ENCODE measurements at regions not wholly inside any gene's neighbourhood (a gene's known extent, or its start where the extent isn't known, plus 50 kb on each side); places are given as distances from the start of the nearest gene placed in this dataset.

DNA sequence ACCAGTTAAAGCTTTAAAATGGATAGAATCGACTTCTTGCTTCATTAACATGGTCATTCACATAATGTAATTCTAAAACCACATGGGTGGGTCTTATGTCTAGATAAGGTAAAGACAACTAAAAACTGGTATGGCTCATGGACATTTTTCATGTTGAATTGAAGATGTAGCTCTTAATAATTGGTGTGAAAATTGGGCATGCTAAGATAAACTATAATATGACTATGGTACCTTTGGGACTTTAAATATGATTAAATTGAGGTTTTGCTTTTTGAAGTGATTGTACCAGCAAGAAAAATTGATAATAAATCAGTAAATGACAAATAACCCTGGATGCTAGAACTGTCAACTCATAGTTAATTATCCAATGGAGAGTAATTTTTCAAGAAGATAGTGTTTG, 710.7 kb upstream of the PTPRD start:
- Histone ChIP-seq H3K9me3 (ENCODE audit: control insufficient read depth, insufficient read depth, low read depth, low read length) (no peaks in the 10 kb centered on the region), H3K4me3 (ENCODE audit: low read depth, low read length) (no peak overlapping the region), H3K4me1 (ENCODE audit: control insufficient read depth, insufficient read depth, low read length) (no peaks in the 10 kb centered on the region), H3K27ac (ENCODE audit: extremely low read depth, low read depth, low read length) (no peak overlapping the region), H3K36me3 (ENCODE audit: control insufficient read depth in 2 of 2, insufficient read depth in 1 of 2, low read length in 2 of 2) (no peaks in the 10 kb centered on the region)
- CTCF ChIA-PET, result no interaction called here
- POLR2A ChIA-PET, result no interaction called here
- TF ChIP-seq ZNF292 (tag by site-specific recombination; IDR thresholded peaks at IDR 0.05; ENCODE audit: borderline replicate concordance, low read depth) (no peak), KLF7 (tag by site-specific recombination; IDR thresholded peaks at IDR 0.05; ENCODE audit: borderline replicate concordance) (no peak), ZNF791 (tag by site-specific recombination; IDR thresholded peaks at IDR 0.05) (no peak), HOXD13 (CRISPR knock-in tag; IDR thresholded peaks at IDR 0.05; ENCODE audit: borderline replicate concordance) (no peak), ZNF677 (tag by site-specific recombination; IDR thresholded peaks at IDR 0.05) (no peak), ZNF704 (tag by site-specific recombination; IDR thresholded peaks at IDR 0.05) (no peak), ZNF121 (tag by site-specific recombination; IDR thresholded peaks at IDR 0.05) (no peak), ZNF404 (tag by site-specific recombination; IDR thresholded peaks at IDR 0.05) (no peak), PRDM1 (tag by site-specific recombination; IDR thresholded peaks at IDR 0.05) (no peak), ZNF449 (tag by site-specific recombination; IDR thresholded peaks at IDR 0.05) (no peak), ZNF24 (tag by site-specific recombination; IDR thresholded peaks at IDR 0.05) (no peak), ZNF341 (tag by site-specific recombination; IDR thresholded peaks at IDR 0.05; ENCODE audit: low read depth) (no peak), MYNN (tag by site-specific recombination; IDR thresholded peaks at IDR 0.05; ENCODE audit: borderline replicate concordance) (no peak), SCRT2 (tag by site-specific recombination; IDR thresholded peaks at IDR 0.05) (no peak), ZBTB1 (tag by site-specific recombination; IDR thresholded peaks at IDR 0.05) (no peak), ZNF596 (tag by site-specific recombination; IDR thresholded peaks at IDR 0.05) (no peak)
- TF ChIP-seq, protein P1, sequence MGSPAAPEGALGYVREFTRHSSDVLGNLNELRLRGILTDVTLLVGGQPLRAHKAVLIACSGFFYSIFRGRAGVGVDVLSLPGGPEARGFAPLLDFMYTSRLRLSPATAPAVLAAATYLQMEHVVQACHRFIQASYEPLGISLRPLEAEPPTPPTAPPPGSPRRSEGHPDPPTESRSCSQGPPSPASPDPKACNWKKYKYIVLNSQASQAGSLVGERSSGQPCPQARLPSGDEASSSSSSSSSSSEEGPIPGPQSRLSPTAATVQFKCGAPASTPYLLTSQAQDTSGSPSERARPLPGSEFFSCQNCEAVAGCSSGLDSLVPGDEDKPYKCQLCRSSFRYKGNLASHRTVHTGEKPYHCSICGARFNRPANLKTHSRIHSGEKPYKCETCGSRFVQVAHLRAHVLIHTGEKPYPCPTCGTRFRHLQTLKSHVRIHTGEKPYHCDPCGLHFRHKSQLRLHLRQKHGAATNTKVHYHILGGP (tag by site-specific recombination; IDR thresholded peaks at IDR 0.05), result no peak
- TF ChIP-seq, protein P2, sequence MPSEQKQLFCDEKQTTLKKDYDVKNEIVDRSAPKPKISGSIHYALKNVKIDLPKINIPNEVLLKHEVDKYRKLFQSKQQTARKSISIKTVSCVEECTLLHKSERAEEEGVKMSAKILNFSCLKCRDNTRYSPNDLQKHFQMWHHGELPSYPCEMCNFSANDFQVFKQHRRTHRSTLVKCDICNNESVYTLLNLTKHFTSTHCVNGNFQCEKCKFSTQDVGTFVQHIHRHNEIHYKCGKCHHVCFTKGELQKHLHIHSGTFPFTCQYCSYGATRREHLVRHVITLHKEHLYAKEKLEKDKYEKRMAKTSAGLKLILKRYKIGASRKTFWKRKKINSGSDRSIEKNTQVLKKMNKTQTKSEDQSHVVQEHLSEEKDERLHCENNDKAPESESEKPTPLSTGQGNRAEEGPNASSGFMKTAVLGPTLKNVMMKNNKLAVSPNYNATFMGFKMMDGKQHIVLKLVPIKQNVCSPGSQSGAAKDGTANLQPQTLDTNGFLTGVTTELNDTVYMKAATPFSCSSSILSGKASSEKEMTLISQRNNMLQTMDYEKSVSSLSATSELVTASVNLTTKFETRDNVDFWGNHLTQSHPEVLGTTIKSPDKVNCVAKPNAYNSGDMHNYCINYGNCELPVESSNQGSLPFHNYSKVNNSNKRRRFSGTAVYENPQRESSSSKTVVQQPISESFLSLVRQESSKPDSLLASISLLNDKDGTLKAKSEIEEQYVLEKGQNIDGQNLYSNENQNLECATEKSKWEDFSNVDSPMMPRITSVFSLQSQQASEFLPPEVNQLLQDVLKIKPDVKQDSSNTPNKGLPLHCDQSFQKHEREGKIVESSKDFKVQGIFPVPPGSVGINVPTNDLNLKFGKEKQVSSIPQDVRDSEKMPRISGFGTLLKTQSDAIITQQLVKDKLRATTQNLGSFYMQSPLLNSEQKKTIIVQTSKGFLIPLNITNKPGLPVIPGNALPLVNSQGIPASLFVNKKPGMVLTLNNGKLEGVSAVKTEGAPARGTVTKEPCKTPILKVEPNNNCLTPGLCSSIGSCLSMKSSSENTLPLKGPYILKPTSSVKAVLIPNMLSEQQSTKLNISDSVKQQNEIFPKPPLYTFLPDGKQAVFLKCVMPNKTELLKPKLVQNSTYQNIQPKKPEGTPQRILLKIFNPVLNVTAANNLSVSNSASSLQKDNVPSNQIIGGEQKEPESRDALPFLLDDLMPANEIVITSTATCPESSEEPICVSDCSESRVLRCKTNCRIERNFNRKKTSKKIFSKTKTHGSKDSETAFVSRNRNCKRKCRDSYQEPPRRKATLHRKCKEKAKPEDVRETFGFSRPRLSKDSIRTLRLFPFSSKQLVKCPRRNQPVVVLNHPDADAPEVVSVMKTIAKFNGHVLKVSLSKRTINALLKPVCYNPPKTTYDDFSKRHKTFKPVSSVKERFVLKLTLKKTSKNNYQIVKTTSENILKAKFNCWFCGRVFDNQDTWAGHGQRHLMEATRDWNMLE (tag by site-specific recombination; conservative IDR thresholded peaks at IDR 0.05; ENCODE audit: low read depth), result no peak

GRCh38 chr9:11326231-11326630, 713.4 kb upstream of the PTPRD start:
- ChIA-PET POLR2A (no interaction called here), CTCF (no interaction called here)
- no peaks in the 10 kb centered on the region for H3K36me3 ChIP-seq (ENCODE audit: control insufficient read depth in 2 of 2, insufficient read depth in 1 of 2, low read length in 2 of 2)
- no peak overlapping the region for H3K4me3 ChIP-seq (ENCODE audit: low read depth, low read length)
- no peak overlapping the region for H3K27ac ChIP-seq (ENCODE audit: extremely low read depth, low read depth, low read length)
- no peaks in the 10 kb centered on the region for H3K4me1 ChIP-seq (ENCODE audit: control insufficient read depth, insufficient read depth, low read length)
- H3K9me3 ChIP-seq (ENCODE audit: control insufficient read depth, insufficient read depth, low read depth, low read length), result no peaks in the 10 kb centered on the region
- TF ChIP-seq ZNF701 (tag by site-specific recombination; IDR thresholded peaks at IDR 0.05), result no peak
- no peak for TF ChIP-seq KLF1 (tag by site-specific recombination; IDR thresholded peaks at IDR 0.05)
- no peak for TF ChIP-seq ZNF169 (tag by site-specific recombination; IDR thresholded peaks at IDR 0.05)
- no peak for TF ChIP-seq ZNF76 (tag by site-specific recombination; IDR thresholded peaks at IDR 0.05; ENCODE audit: borderline replicate concordance, low read depth)
- TF ChIP-seq ZNF423 (tag by site-specific recombination; IDR thresholded peaks at IDR 0.05), result no peak
- TF ChIP-seq ZNF23 (tag by site-specific recombination; IDR thresholded peaks at IDR 0.05; ENCODE audit: borderline replicate concordance), result no peak
- no peak for TF ChIP-seq ZNF585B (tag by site-specific recombination; IDR thresholded peaks at IDR 0.05)

All from HEK293 (cell line).